ENCODE measurements at regions not wholly inside any gene's neighbourhood (a gene's known extent, or its start where the extent isn't known, plus 50 kb on each side); places are given as distances from the start of the nearest gene placed in this dataset.
A peak's percentile ranks its signal among the peaks of the same experiment; 100 is the strongest.

DNA sequence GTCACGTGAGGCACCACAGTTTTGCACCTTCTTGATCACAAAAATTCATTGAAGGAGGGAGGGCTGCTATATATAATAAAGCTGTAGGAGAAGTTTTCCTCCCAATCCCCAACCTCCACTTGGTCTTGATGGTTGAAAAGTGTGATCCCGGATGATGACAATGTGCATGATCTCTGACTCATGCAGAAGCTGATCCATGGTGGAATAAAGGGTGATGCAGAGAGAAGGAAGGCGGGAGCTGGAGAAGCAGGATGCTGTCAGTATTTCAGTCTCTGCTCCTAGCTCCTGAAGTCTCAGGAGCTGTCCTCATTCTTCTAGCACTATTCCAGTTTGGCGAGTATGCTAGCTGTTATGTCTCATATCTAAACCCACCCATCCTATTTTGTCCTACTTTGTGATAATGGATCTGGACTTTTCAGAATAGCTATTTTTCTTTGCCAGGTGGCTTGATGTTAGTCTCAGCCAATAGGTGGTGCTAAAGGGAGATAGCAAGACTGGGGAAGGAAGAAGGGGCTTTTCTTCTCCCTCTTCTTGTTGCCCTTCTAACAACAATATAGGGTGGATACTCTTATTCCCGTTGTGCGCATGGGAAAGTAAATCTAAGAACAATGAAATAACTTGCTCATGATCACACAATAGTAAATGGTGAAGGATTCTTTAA lies 65.6 kb upstream of the HTR2A start:
- no peak for TF ChIP-seq CTCF (IDR thresholded peaks at IDR 0.05; ENCODE audit: low read depth, low read length, missing input control)
- no peak for TF ChIP-seq JUND (IDR thresholded peaks at IDR 0.05)
- TF ChIP-seq FOXA1 (IDR thresholded peaks at IDR 0.05), result no peak
- no peak for TF ChIP-seq NR2F2 (IDR thresholded peaks at IDR 0.05)
- TF ChIP-seq RXRA (IDR thresholded peaks at IDR 0.05), result no peak
- TF ChIP-seq TAF1 (conservative IDR thresholded peaks at IDR 0.05), result no peak
- no peak for TF ChIP-seq MAX (IDR thresholded peaks at IDR 0.05)
- TF ChIP-seq REST (IDR thresholded peaks at IDR 0.05), result no peak
- peak in 1 of 2 donors; percentile 24 for TF ChIP-seq RAD21 (IDR thresholded peaks at IDR 0.05)
- TF ChIP-seq, protein P1, sequence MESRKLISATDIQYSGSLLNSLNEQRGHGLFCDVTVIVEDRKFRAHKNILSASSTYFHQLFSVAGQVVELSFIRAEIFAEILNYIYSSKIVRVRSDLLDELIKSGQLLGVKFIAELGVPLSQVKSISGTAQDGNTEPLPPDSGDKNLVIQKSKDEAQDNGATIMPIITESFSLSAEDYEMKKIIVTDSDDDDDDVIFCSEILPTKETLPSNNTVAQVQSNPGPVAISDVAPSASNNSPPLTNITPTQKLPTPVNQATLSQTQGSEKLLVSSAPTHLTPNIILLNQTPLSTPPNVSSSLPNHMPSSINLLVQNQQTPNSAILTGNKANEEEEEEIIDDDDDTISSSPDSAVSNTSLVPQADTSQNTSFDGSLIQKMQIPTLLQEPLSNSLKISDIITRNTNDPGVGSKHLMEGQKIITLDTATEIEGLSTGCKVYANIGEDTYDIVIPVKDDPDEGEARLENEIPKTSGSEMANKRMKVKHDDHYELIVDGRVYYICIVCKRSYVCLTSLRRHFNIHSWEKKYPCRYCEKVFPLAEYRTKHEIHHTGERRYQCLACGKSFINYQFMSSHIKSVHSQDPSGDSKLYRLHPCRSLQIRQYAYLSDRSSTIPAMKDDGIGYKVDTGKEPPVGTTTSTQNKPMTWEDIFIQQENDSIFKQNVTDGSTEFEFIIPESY (IDR thresholded peaks at IDR 0.05), result no peak
- TF ChIP-seq SP1 (IDR thresholded peaks at IDR 0.05), result no peak
- TF ChIP-seq ATF3 (IDR thresholded peaks at IDR 0.05), result no peak
- no peak for TF ChIP-seq HNF4G (IDR thresholded peaks at IDR 0.05)
- TF ChIP-seq GABPA (IDR thresholded peaks at IDR 0.05 in 1 of 2, conservative IDR thresholded peaks at IDR 0.05 in 1 of 2), result no peak
